Uterus (tissue), 2 donors: ENCODE measurements at regions not wholly inside any gene's neighbourhood (a gene's known extent, or its start where the extent isn't known, plus 50 kb on each side); places are given as distances from the start of the nearest gene placed in this dataset.

Source experiments
- POLR2A ChIP-seq, 2 donors: fragments of 450-650 bp; IDR thresholded peaks; one replicate each; pipeline ENCODE4 v1.6.1; 2016; ENCODE audit warnings: antibody characterized with exemption in 2 of 2, mild to moderate bottlenecking in 1 of 2, moderate library complexity in 1 of 2
- TF ChIP-seq, protein P1 (sequence below), 4 experiments: fragments of 200-600 bp in 2 of 4; fragments of 450-650 bp in 2 of 4; sonication (generic) in 2 of 4; IDR thresholded peaks; one replicate each; pipeline ENCODE4 v1.5.1; 2016 to 2019; ENCODE audit warnings: antibody characterized with exemption in 4 of 4, mild to moderate bottlenecking in 2 of 4, moderate library complexity in 1 of 4

DNA sequence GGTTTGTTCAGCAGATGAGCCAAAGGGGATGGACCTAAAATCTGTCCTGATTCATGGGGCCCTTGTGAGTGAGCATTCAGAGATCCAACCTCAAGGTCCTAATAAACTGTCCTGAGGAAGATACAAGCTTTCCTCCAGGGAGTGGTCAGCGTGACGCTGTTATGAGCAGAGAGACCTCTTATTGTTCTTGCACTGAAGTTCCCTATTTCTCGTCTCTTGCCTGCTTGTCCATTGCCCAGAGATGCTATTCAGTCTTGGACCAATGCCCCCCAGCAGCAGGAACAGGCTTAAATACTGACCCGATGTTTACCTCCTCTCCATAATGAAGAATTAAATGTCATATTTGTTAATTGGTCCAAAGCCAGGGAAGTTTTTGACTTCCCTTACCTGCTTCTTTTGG, 225.2 kb upstream of the PGR start:
- TF ChIP-seq POLR2A (IDR thresholded peaks at IDR 0.05) = no peak
- TF ChIP-seq, protein P1, sequence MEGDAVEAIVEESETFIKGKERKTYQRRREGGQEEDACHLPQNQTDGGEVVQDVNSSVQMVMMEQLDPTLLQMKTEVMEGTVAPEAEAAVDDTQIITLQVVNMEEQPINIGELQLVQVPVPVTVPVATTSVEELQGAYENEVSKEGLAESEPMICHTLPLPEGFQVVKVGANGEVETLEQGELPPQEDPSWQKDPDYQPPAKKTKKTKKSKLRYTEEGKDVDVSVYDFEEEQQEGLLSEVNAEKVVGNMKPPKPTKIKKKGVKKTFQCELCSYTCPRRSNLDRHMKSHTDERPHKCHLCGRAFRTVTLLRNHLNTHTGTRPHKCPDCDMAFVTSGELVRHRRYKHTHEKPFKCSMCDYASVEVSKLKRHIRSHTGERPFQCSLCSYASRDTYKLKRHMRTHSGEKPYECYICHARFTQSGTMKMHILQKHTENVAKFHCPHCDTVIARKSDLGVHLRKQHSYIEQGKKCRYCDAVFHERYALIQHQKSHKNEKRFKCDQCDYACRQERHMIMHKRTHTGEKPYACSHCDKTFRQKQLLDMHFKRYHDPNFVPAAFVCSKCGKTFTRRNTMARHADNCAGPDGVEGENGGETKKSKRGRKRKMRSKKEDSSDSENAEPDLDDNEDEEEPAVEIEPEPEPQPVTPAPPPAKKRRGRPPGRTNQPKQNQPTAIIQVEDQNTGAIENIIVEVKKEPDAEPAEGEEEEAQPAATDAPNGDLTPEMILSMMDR (IDR thresholded peaks at IDR 0.05) = no peak
